H9 (cell line): ENCODE measurements at regions not wholly inside any gene's neighbourhood (a gene's known extent, or its start where the extent isn't known, plus 50 kb on each side); places are given as distances from the start of the nearest gene placed in this dataset.

Experiments
- DNase-seq: peaks from one replicate; pipeline ENCODE4 v3.0.0-alpha.2; 2017
- H2AFZ ChIP-seq: one replicate; pipeline ENCODE4 v1.6.1; 2013; ENCODE audit warnings: mild to moderate bottlenecking, low read length, control low read depth, moderate library complexity
- H2AK5ac ChIP-seq: 2 replicates; pipeline ENCODE4 v1.6.1; 2013; ENCODE audit warnings: low read length, control low read depth, mixed read lengths; ENCODE audit not compliant: insufficient read length
- H2BK120ac ChIP-seq: one replicate; pipeline ENCODE4 v1.6.1; 2013; ENCODE audit warnings: low read depth, mild to moderate bottlenecking, low read length, control low read depth, inconsistent platforms; ENCODE audit not compliant: poor library complexity, severe bottlenecking
- H2BK12ac ChIP-seq: 2 replicates; pipeline ENCODE4 v1.6.1; 2013; ENCODE audit warnings: low read length, control low read depth, mixed read lengths, low read depth; ENCODE audit not compliant: insufficient read length
- H2BK15ac ChIP-seq: 2 replicates; pipeline ENCODE4 v1.6.1; 2013; ENCODE audit warnings: low read depth, low read length, control low read depth
- H2BK20ac ChIP-seq: one replicate; pipeline ENCODE4 v1.6.1; 2013; ENCODE audit warnings: low read depth, mild to moderate bottlenecking, low read length, control low read depth, inconsistent platforms; ENCODE audit not compliant: poor library complexity, severe bottlenecking
- H2BK5ac ChIP-seq: 2 replicates; pipeline ENCODE4 v1.6.1; 2013; ENCODE audit warnings: low read length, control low read depth, mixed read lengths; ENCODE audit not compliant: insufficient read length
- H3K14ac ChIP-seq: 2 replicates; pipeline ENCODE4 v1.6.1; 2013; ENCODE audit warnings: low read length, control low read depth; ENCODE audit not compliant: insufficient read depth
- H3K18ac ChIP-seq: 2 replicates; pipeline ENCODE4 v1.6.1; 2013; ENCODE audit warnings: low read depth, mild to moderate bottlenecking, mixed read lengths, low read length, control low read depth; ENCODE audit not compliant: insufficient read length
- H3K23ac ChIP-seq: 2 replicates; pipeline ENCODE4 v1.6.1; 2013; ENCODE audit warnings: low read length, control low read depth, mixed read lengths, low read depth; ENCODE audit not compliant: insufficient read length
- H3K23me2 ChIP-seq: 2 replicates; pipeline ENCODE4 v1.6.1; 2013; ENCODE audit warnings: low read depth, mild to moderate bottlenecking, mixed read lengths, low read length, control low read depth; ENCODE audit not compliant: insufficient read length, poor library complexity, severe bottlenecking
- H3K27ac ChIP-seq: 2 replicates; pipeline ENCODE4 v1.5.1; 2013; ENCODE audit warnings: low read length, control low read depth, mixed read lengths, low read depth; ENCODE audit not compliant: insufficient read length
- H3K27me3 ChIP-seq: 2 replicates; pipeline ENCODE4 v1.6.1; 2013; ENCODE audit warnings: low read length, control low read depth, inconsistent platforms; ENCODE audit not compliant: insufficient read depth
- H3K4ac ChIP-seq: 2 replicates; pipeline ENCODE4 v1.6.1; 2013; ENCODE audit warnings: low read depth, mild to moderate bottlenecking, control low read depth, inconsistent platforms, low read length, moderate library complexity
- H3K4me1 ChIP-seq: 2 replicates; pipeline ENCODE4 v1.6.1; 2013; ENCODE audit warnings: low read length, control low read depth, inconsistent platforms; ENCODE audit not compliant: insufficient read depth
- H3K4me2 ChIP-seq: 2 replicates; pipeline ENCODE4 v1.6.1; 2013; ENCODE audit warnings: low read length, control low read depth, mixed read lengths; ENCODE audit not compliant: insufficient read length, insufficient read depth
- H3K56ac ChIP-seq: 2 replicates; pipeline ENCODE4 v1.6.1; 2013; ENCODE audit warnings: low read depth, mild to moderate bottlenecking, mixed read lengths, low read length, control low read depth; ENCODE audit not compliant: insufficient read length
- H3K79me1 ChIP-seq: 2 replicates; pipeline ENCODE4 v1.6.1; 2013; ENCODE audit warnings: low read depth, mild to moderate bottlenecking, moderate library complexity, low read length, control low read depth, inconsistent platforms; ENCODE audit not compliant: insufficient read depth, poor library complexity, severe bottlenecking
- H3K79me2 ChIP-seq: 2 replicates; pipeline ENCODE4 v1.6.1; 2013; ENCODE audit warnings: low read length, control low read depth, inconsistent platforms; ENCODE audit not compliant: insufficient read depth
- H3K9ac ChIP-seq: 2 replicates; pipeline ENCODE4 v1.6.1; 2013; ENCODE audit warnings: low read length, control low read depth, mixed read lengths; ENCODE audit not compliant: insufficient read length; ENCODE audit errors: extremely low read depth
- H3K9me3 ChIP-seq: one replicate; pipeline ENCODE4 v1.6.1; 2013; ENCODE audit warnings: low read depth, low read length, inconsistent platforms; ENCODE audit not compliant: control insufficient read depth
- H3T11ph ChIP-seq: one replicate; pipeline ENCODE4 v1.6.1; 2013; ENCODE audit warnings: mild to moderate bottlenecking, low read length, control low read depth, inconsistent platforms
- H4K20me1 ChIP-seq: one replicate; pipeline ENCODE4 v1.6.1; 2013; ENCODE audit not compliant: control insufficient read depth, insufficient read length, insufficient read depth
- H4K5ac ChIP-seq: 2 replicates; pipeline ENCODE4 v1.6.1; 2013; ENCODE audit warnings: low read depth, mild to moderate bottlenecking, mixed read lengths, low read length, control low read depth; ENCODE audit not compliant: insufficient read length
- H4K8ac ChIP-seq: replicated peaks from 2 replicates; pipeline ENCODE4 v1.6.1; 2013; ENCODE audit warnings: low read length, control low read depth, mixed read lengths, low read depth; ENCODE audit not compliant: insufficient read length
- H4K91ac ChIP-seq: 2 replicates; pipeline ENCODE4 v1.6.1; 2013; ENCODE audit warnings: low read depth, mild to moderate bottlenecking, moderate library complexity, mixed read lengths, low read length, control low read depth; ENCODE audit not compliant: insufficient read length
- H3K27ac Mint-ChIP-seq, 3 experiments: 2 replicates in 2 of 3; 3 replicates in 1 of 3; pipeline ENCODE4 v1.8.0; 2020 to 2021; ENCODE audit warnings: mixed read lengths in 3 of 3, mild to moderate bottlenecking in 1 of 3, moderate library complexity in 1 of 3
- H3K27me3 Mint-ChIP-seq: 2 replicates; pipeline ENCODE4 v1.8.0; 2021; ENCODE audit warnings: low read depth, mild to moderate bottlenecking, moderate library complexity, mixed read lengths
- H3K36me3 Mint-ChIP-seq, 3 experiments: 2 replicates in 2 of 3; 3 replicates in 1 of 3; pipeline ENCODE4 v1.8.0; 2020 to 2021; ENCODE audit warnings: low read depth in 3 of 3, mixed read lengths in 3 of 3; ENCODE audit not compliant: insufficient read depth in 1 of 3
- H3K4me1 Mint-ChIP-seq, 2 experiments: 2 replicates each; pipeline ENCODE4 v1.8.0; 2020; ENCODE audit warnings: mixed read lengths in 2 of 2
- H3K4me3 Mint-ChIP-seq, 2 experiments: 2 replicates in 1 of 2; 3 replicates in 1 of 2; pipeline ENCODE4 v1.8.0; 2020 to 2021; ENCODE audit warnings: mild to moderate bottlenecking in 2 of 2, mixed read lengths in 2 of 2, moderate library complexity in 1 of 2
- H3K9me3 Mint-ChIP-seq, 2 experiments: 2 replicates in 1 of 2; 3 replicates in 1 of 2; pipeline ENCODE4 v1.8.0; 2020; ENCODE audit warnings: mild to moderate bottlenecking in 2 of 2, mixed read lengths in 2 of 2, moderate library complexity in 1 of 2
- WGBS: extraction: QIAGEN DNeasy Blood & Tissue Kit; methylation state at CpG from one replicate; pipeline ENCODE4 v1.1.7; 2013; ENCODE audit warnings: missing lambda C conversion rate, low lambda C conversion rate, mixed read lengths; ENCODE audit not compliant: insufficient read length; ENCODE audit errors: extremely low coverage; 5-methylcytosine and 5-hydroxymethylcytosine counted together
- TF ChIP-seq, protein P1 (sequence below): fragments of 200-600 bp; sonication (generic); conservative IDR thresholded peaks from 3 replicates; pipeline ENCODE4 v1.8.0; 2021; ENCODE audit warnings: antibody characterized with exemption, mild to moderate bottlenecking

DNA sequence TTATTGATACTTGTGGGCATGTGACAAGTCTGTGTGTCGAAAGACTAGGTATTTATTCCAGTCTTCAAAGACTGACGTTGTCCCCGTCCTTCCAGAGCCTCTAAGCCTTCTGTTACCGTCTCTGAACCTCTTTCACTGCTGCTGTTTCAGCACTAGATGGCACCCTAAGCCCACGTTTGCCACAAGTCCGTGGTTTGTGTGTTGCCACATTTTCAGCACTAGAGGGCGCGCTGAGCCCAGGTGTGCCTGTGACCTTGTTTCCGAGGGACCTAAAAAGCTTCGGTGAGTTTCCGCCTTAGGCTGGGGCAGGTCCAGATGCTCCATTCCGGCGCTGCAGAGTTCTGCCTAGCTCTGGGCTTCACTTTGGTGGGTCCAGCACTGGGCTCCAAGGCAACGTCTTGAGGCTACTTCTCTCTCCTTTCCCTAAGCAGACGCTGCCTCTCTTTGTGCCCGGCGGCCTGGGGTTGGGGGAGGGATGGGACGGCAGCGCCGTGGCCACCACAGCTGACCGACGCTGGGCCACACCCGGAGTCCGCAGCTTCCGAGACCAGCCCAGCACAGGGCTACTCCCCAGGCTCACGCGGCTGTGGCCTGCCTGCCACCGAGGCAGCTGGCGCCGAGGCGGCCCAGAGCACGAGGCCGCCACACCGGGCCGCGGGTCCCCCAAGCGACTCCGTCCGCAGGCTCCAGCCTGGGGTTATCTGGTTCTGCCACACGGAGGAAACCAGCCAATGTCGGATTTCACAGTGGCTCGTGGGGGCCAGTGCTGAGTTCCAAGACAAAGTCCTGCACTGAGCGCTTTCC lies 520.2 kb downstream of the REEP3 start:
- DNase-seq = peak; percentile 89
- Histone ChIP-seq H2BK120ac (no peak overlapping the region), H2BK15ac (no peak overlapping the region), H3K23ac (no peak overlapping the region), H3K4ac (no peak overlapping the region), H3K9ac (no peak overlapping the region), H4K5ac (no peak overlapping the region), H3K27ac (no peak overlapping the region), H4K8ac (no peak overlapping the region), H2BK20ac (no peak overlapping the region), H3K4me2 (no peak overlapping the region), H2BK5ac (no peak overlapping the region), H3K14ac (no peak overlapping the region), H3K79me2 (no peaks in the 10 kb centered on the region), H3K56ac (no peak overlapping the region), H3K27me3 (no peaks in the 10 kb centered on the region), H4K20me1 (no peaks in the 10 kb centered on the region), H3K9me3 (no peaks in the 10 kb centered on the region), H2AK5ac (no peak overlapping the region), H2BK12ac (no peak overlapping the region), H3K4me1 (no peaks in the 10 kb centered on the region), H3K23me2 (no peaks in the 10 kb centered on the region), H3K18ac (no peak overlapping the region), H3T11ph (no peak overlapping the region), H2AFZ (no peak overlapping the region), H4K91ac (no peak overlapping the region), H3K79me1 (no peaks in the 10 kb centered on the region)
- Mint-ChIP-seq H3K36me3 (no peaks in the 10 kb centered on the region), H3K4me1 (peaks cover 3 to 4% of the 10 kb centered on the region in 2 experiments), H3K27ac (no peak overlapping the region), H3K4me3 (no peak overlapping the region), H3K27me3 (no peaks in the 10 kb centered on the region; the same call in 1 of the 2 replicates), H3K9me3 (no peaks in the 10 kb centered on the region)
- no CpG with 5 or more reads among the region's 43 CpGs for WGBS
- TF ChIP-seq, protein P1, sequence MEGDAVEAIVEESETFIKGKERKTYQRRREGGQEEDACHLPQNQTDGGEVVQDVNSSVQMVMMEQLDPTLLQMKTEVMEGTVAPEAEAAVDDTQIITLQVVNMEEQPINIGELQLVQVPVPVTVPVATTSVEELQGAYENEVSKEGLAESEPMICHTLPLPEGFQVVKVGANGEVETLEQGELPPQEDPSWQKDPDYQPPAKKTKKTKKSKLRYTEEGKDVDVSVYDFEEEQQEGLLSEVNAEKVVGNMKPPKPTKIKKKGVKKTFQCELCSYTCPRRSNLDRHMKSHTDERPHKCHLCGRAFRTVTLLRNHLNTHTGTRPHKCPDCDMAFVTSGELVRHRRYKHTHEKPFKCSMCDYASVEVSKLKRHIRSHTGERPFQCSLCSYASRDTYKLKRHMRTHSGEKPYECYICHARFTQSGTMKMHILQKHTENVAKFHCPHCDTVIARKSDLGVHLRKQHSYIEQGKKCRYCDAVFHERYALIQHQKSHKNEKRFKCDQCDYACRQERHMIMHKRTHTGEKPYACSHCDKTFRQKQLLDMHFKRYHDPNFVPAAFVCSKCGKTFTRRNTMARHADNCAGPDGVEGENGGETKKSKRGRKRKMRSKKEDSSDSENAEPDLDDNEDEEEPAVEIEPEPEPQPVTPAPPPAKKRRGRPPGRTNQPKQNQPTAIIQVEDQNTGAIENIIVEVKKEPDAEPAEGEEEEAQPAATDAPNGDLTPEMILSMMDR = peak; percentile 100
